ENCODE measurements at regions not wholly inside any gene's neighbourhood (a gene's known extent, or its start where the extent isn't known, plus 50 kb on each side); places are given as distances from the start of the nearest gene placed in this dataset.
"Not testable (repeated sequence)": the region's sequence is repeated elsewhere in the genome, so short reads cannot be mapped to it uniquely, and the experiment has no call there.

GRCh38 chr1:90349510-90349909 lies 354.6 kb downstream of the ZNF326 start:
- no peak for DNase-seq (ENCODE audit: low spot score)

GRCh38 chr1:90348934-90349333 lies 354.0 kb downstream of the ZNF326 start:
- no peak for DNase-seq (ENCODE audit: low spot score)

GRCh38 chr1:90348459-90348858 lies 353.5 kb downstream of the ZNF326 start:
- DNase-seq (ENCODE audit: low spot score), result not testable (repeated sequence)

GRCh38 chr1:90347366-90347765 lies 352.5 kb downstream of the ZNF326 start:
- no peak for DNase-seq (ENCODE audit: low spot score)

GRCh38 chr1:90346757-90347156 lies 351.8 kb downstream of the ZNF326 start:
- DNase-seq (ENCODE audit: low spot score), result no peak

GRCh38 chr1:90346349-90346748 lies 351.4 kb downstream of the ZNF326 start:
- DNase-seq (ENCODE audit: low spot score), result no peak

GRCh38 chr1:90344963-90345730 lies 350.2 kb downstream of the ZNF326 start:
- DNase-seq (ENCODE audit: low spot score), result no peak

- no peak for DNase-seq (ENCODE audit: low spot score)
These were observed 346.6 kb downstream of the ZNF326 start for GRCh38 chr1:90341516-90341915.

GRCh38 chr1:90340606-90341005 lies 345.7 kb downstream of the ZNF326 start:
- DNase-seq (ENCODE audit: low spot score), result peak; percentile 75

- no peak for DNase-seq (ENCODE audit: low spot score)
These were observed 344.9 kb downstream of the ZNF326 start for GRCh38 chr1:90339811-90340210.

- no peak for DNase-seq (ENCODE audit: low spot score)
These were observed 341.8 kb downstream of the ZNF326 start for GRCh38 chr1:90336552-90337324.

- no peak for DNase-seq (ENCODE audit: low spot score)
These were observed 340.6 kb downstream of the ZNF326 start for GRCh38 chr1:90335558-90335957.

GRCh38 chr1:90334137-90334536 lies 339.2 kb downstream of the ZNF326 start:
- no peak for DNase-seq (ENCODE audit: low spot score)

GRCh38 chr1:90325168-90325567 lies 330.3 kb downstream of the ZNF326 start:
- DNase-seq (ENCODE audit: low spot score), result no peak

DNA sequence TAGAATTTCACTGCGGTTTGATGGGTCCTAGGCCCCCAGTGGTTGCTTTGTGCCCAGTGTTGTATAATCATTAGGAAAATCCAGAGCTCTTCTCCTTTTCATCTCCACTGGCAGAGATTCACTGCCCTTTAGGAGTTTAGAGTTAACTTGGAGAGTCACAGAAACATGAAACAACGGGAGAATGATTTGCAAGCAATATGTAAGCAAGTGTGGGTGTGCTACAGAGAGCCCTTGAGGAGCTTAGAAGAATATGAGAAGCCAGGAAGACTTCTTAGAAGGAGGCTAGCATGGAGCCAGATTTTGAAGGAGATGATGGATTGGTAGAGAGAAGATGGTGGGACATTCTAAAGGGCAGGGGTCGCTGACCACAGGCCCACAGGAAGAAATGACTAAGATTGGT lies 327.3 kb downstream of the ZNF326 start:
- no peak for DNase-seq (ENCODE audit: low spot score)

- DNase-seq (ENCODE audit: low spot score), result no peak
These were observed 325.0 kb downstream of the ZNF326 start for GRCh38 chr1:90319918-90320317.

GRCh38 chr1:90318431-90318830 lies 323.5 kb downstream of the ZNF326 start:
- no peak for DNase-seq (ENCODE audit: low spot score)

DNA sequence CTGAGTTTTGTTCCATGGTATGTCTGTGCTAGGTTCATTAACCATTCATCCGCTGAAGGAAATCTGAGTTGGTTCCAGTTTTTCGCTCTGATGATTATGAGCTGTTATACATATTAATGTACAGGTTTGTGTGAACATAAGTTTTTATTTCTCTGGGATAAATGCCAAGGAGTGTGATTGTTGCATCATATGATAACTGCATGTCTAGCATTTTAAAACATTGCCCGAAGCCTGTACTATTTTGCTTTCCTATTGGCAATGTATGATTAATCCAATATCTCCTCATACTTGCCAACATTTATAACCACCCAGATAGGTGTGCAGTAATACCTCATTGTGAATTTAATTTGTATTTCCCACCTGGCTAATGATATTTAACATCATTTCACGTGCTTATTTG lies 322.7 kb downstream of the ZNF326 start:
- no peak for DNase-seq (ENCODE audit: low spot score)

- DNase-seq (ENCODE audit: low spot score), result no peak
These were observed 319.6 kb downstream of the ZNF326 start for GRCh38 chr1:90314533-90314932.

- DNase-seq (ENCODE audit: low spot score), result no peak
These were observed 318.9 kb downstream of the ZNF326 start for GRCh38 chr1:90313778-90314177.

DNA sequence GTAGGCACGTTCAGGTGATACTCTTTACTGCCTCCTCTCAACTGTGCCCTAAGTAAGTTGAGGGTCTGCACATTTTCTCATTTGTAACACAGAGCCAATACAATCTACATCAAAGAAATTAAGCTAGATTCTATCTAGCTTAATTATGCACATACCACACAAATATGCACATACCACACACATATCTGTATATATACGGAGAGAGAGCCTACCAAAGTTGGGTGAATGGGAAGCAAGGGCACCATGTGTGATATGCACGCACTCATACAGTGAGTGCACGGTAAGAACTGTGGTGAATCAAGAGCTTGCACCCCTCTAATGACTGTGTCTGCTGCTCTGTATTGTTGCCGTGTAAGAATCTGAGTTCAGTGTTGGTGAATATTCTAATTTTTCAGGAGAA lies 314.9 kb downstream of the ZNF326 start:
- no peak for DNase-seq (ENCODE audit: low spot score)

- DNase-seq (ENCODE audit: low spot score), result no peak
These were observed 313.5 kb downstream of the ZNF326 start for GRCh38 chr1:90308421-90308820.

- DNase-seq (ENCODE audit: low spot score), result no peak
These were observed 310.7 kb downstream of the ZNF326 start for GRCh38 chr1:90305577-90305976.

GRCh38 chr1:90296327-90296726 lies 301.4 kb downstream of the ZNF326 start:
- no peak for DNase-seq (ENCODE audit: low spot score)
